NCI-H748 treated with DMSO at 0.1 percent for 48 hours (cell line): ENCODE measurements at regions not wholly inside any gene's neighbourhood (a gene's known extent, or its start where the extent isn't known, plus 50 kb on each side); places are given as distances from the start of the nearest gene placed in this dataset.
"Not testable (repeated sequence)": the region's sequence is repeated elsewhere in the genome, so short reads cannot be mapped to it uniquely, and the experiment has no call there.

ENCODE experiments used
- DNase-seq: peaks from one replicate; lab custom pipeline; 2025; lab: John Stamatoyannopoulos, UW

DNA sequence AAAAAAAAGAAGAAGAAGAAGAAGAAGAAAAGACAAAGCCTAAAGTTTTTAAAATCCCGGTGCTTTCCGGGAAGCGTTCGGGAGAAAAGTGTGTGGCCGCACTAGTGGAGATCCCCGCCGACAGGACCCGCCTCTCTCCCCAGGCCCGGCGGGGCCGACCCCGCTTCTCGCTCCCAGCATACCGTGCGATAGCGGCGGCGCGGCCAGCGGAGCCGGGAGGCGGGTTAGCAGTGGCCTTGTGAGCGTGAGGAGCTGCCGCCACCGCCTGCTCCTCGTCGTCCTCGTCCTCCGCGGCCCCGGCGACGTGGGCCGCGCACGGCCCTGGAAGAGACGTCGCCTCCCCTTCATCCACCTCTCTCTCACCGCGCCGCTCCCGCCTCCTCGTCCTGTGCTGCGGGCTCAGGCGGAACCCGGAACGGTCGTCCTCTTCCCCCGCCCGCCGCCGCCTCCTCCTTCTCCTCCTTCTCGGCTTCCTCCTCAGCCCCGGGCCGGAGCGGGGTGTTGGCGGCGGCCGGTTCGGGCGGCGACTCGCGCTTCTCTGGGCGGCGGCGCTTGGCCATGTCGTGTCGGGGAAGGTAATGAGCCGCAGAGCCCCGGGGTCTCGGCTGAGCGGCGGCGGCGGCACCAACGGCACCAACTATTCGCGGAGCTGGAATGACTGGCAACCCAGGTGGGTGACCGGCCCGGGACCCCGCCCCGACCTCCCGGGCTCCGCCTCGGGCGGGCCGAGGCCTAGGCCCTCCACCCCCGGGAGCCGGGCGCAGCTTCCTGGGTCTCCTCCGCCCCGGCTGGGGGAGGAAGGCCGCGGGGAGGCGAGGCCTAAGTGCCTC is 62.6 kb upstream of the CDR2 start:
- DNase-seq: peak; percentile 27

DNA sequence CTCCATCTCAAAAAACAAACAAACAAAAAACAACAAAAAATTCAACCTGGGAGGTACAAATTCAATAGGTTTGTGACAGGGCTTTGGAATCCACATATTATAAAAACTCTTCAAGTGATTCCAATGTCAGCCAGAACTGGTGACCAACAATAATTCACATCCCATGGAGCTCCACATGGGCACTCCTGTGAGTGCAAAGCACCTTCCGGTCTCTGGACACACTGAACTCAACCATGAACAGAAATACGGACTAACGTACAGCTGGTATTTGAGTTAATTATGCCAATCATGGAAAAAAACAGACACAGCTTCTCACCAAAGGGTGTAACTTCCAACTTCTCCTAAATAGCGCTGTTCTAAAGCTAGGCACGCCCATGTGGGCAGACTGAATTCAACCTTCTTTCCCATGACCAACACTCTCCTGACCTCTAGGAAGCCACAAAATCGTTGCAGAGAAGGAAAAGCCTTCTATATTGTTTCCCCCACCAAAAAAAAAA is 62.0 kb upstream of the CDR2 start:
- DNase-seq: not testable (repeated sequence)

DNA sequence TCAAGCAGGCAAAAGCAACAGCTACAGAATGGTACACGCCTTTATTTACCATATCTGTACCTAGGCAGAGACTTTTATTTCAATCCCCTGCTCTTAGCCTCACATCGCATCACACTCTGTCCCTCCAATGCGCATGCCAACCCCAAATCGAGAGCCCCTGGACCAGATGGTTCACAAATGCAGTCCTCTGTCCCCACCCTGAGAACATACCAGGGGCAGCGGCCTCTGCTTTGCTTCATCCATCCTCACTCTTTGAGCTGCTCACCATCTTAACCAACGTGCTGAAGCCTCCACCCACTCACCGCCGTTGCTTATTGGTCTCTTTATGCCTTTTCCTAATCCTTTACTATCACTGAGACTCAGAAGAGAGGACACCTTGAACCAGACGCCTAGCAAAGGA is 56.9 kb upstream of the CDR2 start:
- DNase-seq: not testable (repeated sequence)

DNA sequence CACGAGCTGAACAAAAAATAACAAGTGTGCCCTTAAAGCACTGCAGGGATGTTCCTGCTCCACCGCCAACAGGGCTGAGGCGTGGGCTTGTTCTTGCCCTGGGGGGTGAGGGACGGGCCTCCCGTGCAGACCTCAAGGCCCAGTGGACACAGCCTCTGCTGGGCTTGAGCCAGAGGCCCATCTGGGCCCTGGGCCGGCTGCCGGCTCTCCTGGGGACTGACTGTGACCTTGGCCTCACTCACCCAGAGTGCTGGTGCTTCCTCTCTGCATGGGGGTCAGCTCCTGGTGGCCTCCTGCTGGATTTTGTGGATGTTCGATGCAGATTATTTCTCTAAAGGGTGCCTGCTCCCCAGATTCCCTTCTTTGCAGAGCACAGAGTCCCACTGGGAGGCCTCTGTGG is 54.2 kb upstream of the CDR2 start:
- DNase-seq: no peak

DNA sequence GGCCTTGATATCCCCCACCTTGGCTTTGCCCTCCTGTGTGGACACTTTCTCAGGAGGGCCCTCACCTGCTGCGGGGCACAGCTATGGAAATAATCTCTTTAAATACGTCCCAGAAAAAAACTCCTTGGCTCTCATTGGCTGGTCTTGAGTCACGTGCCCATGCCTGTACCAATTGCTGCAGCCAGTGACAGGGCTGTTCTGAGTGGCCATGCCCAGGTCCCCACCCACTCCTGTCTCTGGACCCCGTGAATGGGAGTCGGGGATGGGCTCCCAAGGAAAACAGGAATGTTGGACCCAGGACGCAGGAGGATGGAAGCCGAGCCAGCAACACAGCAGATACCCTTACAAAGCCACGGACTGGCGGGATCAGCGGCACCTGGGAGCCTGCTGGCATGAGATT is 53.1 kb upstream of the CDR2 start:
- DNase-seq: no peak

DNA sequence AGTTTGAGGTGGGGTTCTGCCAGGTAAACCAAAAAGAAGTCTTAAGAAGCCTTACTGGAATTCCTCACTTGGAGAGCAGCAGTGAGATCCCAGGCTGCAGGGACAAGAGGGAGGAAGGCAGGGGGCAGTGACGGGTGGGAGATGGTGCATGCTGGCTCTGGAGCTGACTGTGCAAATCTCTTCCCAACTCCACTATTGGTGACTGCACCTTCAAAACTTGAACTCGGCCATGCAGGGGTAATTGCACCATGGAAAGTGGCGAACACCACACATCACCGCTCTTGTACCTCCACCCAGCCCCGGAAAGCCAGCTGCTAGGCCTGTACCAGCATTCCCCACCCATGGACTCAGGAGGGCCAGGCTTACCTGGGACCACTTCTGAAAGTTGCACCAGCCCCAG is 51.4 kb upstream of the CDR2 start:
- DNase-seq: no peak

DNA sequence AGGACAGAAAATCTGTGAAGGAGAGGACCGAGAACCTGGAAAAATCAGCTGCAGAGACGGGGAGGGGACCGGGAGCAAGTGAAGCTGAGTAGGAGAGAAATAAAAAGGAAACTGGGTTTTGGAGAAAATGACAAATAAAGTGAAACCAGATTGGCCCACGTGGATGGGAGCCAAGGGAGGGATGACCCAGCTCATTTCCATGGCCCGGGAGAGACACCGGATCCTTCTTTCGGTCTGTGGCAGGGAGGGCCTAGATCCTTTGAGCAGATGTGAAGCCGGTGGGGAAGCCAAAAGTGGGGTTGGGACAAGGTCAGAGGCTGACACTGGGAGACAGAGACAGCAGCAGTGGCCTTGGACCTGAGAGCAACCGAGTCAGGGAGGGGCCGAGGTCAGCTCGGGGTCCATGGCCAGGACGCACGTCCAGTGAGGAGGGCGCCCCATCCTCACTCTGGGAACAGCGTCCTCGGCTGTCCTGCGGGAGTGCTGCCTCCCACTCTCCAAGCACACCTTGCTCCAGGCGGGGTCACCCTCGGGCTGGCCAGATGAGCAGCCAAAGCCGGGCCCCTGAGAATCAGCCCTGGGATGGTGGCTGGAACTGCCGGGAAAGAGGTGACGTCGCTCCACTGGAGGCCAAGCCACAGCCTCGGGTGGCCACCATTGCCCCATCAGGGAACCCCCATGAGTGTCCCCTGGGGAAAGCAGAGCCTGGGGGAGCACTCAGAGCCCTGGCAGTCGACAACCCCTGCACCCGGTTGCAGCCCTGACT is 50.8 kb upstream of the CDR2 start:
- no peak for DNase-seq

DNA sequence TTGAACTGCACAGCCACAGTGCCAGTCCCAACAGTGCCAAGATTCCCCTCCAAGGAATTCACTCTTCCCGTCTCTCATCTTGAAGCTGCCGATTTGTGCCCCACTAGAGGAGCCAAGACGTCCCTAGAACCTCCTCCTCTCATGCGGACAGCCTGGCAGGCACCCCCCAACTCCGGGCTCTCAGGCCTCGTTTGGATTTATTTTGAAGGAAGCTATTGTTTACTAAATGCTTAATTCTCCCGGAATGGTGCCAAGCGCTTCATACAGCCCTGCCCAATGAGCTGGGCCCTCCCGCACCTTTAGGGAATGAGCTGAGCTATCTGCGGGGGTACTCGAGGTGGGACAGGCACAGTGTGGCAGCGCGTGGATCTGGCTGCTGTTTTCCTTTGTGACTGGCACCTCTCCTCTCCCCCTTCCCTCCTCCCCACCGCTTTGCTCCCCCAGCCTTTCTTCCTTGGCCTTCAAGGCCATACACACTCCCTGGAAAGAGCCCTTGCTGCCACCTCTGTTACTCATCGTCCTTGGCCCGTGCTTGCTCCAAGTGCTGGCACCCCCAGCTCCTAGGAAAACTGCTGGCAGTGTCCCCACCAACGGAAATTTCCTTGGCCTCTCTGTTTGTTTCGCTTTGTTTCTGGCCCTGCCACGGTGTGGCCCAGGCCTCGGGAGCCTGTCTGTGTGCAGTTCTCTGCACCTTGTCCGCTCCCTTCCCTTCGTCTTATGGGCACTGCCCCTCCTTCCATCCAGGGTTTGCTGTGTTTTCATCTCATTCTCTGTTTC is 49.9 kb upstream of the CDR2 start:
- DNase-seq: no peak
